ENCODE measurements at regions not wholly inside any gene's neighbourhood (a gene's known extent, or its start where the extent isn't known, plus 50 kb on each side); places are given as distances from the start of the nearest gene placed in this dataset.
A peak's percentile ranks its signal among the peaks of the same experiment; 100 is the strongest.
"Not testable (repeated sequence)": the region's sequence is repeated elsewhere in the genome, so short reads cannot be mapped to it uniquely, and the experiment has no call there.

DNA sequence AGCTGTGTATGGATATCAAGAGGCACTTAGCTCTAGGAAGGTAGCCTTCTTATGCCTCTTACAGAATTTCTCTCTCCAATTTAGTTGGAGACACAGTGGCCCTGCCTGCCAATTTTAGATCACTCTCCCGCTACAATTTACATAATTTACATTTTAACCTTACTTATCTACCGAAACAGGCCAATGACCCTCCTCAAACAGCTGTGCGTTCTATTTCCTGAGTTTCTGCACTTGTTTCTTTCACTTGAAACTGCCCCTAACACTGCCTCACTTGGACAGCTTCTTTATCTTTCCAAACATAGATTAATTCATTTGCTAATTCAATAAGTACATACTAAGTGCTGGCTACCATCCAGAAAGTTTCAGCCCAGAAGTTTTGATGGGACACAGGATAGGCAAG, 52.9 kb upstream of the HDDC2 start:
- no peak for DNase-seq (ENCODE audit: low spot score)

DNA sequence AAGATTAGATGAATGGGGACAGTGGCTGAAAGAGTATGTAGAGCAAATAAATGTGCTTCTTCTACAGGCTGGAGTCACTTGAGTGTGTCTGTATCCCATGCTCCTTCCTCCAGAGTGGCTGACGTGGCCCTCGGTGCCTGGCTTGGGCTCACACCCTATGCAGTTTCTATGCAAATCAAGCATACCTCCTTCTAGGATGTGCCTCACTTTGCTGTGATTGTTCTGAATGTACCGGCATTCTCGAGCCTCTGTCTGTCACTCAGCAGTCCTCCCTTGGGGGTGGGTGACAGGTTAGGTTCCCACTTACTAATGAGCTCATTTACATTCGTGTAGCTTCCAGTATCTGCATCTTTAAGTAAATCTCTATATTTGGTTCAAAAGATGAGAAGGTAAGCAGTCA, 55.1 kb upstream of the HDDC2 start:
- DNase-seq (ENCODE audit: low spot score) = no peak

DNA sequence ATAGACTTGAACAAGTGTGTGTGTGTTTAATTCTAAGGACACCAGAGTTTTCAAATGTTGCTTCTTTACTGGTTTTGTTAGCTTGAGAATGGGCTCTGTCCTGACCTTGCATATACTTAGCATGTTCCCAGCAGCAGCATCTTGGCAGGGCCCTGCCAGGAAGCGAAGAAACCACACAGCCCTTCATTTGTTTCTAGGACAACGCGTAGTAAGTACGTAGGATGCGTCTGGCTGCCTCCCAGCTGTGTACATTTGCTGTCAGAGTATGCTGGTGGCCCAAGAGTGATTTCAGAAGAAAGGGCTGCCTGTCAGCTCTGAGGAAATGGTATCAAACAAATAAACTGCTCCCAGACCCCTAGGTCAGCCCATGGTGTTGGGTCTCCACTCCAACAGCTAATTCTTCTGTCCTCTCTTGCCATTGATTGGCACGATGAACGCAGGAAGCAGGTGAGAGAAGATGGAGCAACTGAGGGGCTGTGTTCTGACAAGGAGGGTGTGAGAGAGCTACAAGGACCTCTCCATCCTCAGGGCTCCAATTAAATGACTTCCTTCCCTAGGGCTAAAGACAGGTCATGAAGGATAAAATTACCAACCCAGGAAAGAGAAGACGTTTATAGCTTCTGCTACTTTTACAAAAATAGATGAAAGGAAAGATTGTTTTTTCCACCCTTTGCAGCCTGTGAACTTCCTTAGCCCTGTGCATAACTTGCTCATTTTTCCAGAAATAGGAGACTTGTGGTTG, 55.9 kb upstream of the HDDC2 start:
- no peak for DNase-seq (ENCODE audit: low spot score)

DNA sequence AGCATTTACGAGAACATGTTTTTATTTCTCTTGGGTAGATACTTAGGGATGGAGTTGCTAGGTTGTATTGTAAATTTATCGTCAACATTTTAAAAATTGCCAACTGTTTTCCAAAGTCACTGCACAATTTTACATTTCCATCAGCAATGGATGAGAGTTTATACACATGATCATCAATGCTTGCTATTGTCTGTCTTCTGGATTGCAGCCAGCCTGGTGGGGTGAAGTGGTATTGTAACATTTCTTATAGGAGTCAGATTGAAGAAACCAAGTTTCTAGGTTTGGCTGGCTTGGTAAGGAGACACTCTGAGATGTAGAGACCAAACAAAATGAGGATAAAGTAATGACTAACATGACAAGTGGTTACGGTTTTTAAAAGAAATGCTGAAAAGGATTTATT, 57.1 kb upstream of the HDDC2 start:
- DNase-seq (ENCODE audit: low spot score) = no peak

DNA sequence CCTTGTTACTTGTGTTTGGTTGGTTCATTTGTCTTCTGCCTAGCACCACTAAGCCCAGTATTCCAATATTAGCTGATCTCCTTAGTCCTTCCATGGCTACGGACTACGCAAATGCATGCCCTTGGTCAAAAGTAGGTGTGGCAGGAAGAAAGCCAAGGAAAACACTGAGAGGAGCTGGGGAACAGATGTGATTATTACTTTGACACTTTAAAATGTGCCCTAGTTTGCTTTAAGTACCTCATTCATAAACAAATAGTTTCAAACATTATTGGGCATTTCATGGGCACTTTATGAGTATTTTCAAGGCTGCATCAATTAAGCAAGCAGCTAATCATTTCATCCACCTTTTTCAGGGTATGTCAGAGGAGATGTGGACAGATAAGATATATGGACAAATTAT, 60.1 kb upstream of the HDDC2 start:
- no peak for DNase-seq (ENCODE audit: low spot score)

DNA sequence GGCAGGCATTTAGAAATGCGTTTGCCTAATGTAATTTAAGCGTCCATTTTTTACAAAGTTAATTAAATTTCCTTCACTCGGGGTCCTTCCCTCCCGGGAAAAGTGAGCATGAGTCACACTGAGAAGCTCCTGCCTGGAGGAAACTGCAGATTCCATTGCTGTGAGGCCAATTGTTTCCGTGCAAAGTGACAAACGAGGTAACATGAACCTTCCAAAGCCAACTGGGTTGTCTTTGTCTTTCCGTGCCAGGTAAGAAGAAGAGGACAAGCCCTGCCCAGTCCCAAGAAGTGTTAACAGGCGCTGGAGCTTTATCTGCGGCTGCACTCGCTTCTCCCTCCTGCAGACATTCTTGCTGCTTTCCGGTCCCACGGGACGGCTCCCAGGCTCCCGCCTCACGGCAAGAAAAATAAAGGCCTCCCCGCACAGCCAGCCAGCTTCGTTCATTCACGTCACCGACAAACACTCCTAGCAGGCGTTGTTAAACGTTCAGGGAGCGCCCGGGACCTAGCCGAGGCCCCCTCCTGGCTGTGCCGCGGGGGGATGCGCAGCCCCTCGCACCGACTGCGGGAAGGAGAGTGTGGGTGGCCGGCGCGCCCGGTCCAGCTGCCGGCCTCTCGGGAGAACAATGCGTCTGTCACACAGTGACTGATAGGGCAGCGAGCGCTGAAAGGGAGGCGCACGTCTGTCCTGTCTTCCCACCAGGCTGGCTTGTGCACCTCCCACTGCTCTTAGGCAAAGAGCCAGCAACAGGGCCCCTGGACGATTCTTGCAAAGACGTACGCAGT, 61.5 kb upstream of the HDDC2 start:
- DNase-seq (ENCODE audit: low spot score) = peak; percentile 36

DNA sequence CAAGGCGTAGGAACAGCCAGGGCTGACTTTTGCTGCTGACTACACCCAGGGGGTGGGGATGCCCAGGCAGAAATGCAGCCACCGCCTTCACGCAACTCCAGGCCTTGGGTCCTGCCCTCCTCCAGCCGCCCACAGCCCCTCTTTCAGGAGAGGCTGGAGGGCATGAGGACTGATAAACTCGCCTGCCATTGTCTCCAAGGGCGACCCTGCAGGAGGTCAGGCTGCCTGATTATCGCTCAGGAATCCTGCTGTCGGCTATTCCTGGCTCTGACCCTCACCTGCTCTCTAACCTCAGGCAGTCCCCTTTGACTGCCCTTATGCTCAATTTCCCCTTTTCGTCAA, 62.0 kb upstream of the HDDC2 start:
- DNase-seq (ENCODE audit: low spot score) = no peak

DNA sequence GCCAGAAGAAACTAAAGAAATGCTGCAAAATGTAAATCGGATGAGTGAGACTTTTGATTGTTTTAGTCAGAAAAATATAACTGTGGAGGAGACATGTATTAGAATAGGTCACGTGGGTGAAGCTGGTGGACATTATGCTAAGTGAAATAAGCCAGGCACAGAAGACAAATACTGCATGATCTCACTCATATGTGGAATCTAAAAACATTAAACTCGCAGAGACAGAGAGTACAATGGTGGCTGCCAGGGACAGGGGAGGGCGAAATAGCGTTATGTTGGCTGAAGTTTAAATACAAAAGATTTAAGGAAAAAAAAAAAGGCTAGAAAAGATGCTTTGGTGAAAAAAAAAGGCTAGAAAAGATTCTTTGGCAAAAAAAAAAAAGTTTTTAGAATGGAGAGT, 63.5 kb upstream of the HDDC2 start:
- DNase-seq (ENCODE audit: low spot score) = no peak

DNA sequence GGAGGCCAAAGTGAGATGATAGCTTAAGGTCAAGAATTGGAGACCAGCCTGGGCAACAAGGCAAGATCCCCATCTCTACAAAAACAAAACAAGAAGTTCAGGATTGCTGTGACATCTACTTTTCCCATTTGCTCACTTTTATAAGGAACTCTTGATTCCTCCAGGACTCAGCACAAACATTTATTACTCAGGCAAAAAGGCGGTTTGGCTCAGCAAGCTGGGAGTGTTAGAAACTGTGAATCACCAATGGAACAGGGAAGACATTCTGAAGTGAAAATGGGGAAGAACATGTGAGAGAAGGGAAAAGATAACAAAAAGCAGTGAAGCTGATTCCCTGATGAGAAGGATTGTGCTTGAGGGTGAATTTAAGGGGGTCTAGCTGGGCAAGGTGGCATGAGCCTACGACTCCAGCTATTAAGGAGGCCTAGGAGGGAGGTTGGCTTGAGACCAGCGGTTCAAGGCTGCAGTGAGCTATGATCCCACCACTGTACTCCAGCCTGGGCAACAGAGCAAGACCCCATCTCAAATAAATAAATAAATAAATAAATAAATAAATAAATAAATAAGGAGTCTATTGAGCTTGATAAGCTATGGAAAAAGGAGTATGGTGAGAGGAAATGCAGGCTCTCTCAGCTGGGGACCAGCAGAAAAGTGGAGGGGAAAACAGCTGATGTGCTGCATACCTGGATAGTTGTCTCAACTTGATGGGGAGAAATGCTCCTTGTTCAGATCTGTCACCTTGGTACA, 65.4 kb upstream of the HDDC2 start:
- no peak for DNase-seq (ENCODE audit: low spot score)

DNA sequence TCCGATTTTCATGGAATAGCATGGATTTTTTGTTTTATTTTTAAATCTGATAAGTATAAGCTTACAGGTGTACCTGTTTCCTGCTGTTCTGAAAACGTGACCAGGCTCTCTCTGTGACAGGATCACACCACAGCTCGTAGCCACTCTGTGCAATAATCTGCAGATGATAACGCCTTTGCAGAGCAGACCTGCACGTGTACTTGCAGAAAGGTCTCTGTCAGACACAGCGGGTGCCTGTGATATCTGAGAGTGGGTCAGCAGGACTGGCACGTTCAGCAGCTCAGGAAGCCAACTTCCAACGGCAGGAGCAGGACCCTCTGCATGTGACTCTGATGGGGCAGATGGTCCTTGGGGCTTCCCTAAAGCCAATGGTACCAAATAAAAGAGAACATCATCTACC, 68.6 kb upstream of the HDDC2 start:
- no peak for DNase-seq (ENCODE audit: low spot score)

DNA sequence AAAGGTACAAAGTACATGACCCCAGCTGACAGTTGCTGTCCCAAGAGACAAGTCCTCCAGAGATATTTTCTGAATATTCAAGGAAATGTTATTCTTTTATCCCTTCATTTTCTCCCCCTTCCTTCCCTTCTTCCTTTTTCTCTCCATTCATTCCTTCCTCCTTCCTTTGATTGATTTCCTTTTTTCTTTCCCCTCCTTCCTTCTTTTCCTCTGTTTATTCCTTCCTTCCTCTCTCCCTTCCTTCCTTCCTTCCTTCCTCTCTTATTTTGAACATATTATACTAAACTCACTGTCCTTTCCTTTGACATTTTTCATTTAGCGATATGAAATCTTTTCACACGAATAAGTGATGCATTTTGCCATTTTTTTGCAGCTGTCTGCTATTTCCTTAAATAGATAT, 73.2 kb upstream of the HDDC2 start:
- no peak for DNase-seq (ENCODE audit: low spot score)

DNA sequence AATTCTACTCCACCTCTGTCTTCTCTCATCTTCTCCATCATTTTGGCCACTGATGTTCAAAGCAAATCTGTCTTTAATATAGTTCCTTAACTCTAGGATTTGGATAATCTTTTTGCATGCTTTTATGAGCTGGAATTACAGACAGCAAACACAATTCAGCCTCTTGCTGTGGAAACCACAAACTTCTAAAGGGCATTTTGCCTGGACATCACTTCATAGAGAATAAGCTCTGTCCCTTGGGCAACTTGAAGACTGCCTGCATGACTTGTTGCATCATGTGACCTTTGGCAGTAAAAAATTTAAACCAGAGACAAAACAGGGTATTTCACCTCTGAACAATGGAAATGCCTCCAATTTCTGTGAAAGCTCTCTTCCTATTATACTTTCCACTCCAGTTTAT, 74.1 kb upstream of the HDDC2 start:
- no peak for DNase-seq (ENCODE audit: low spot score)

DNA sequence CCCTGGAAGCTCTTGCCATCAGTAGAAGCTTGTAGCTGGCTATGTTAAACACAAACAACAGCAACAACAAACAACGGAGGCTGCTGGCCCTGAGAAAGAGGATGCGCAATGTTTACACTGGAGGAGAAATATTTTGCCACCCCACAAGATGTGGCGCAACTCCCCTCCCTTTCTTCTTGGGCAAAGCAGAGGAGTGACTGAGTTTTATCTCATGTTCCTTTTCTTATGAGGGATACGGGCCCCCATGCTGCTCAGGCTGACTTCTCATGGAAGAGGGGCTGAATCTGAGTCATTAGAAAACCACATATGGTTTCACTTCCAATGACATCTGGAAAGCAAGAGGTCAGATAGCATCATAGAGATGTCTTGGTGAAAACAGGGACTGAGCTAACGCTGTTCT, 75.9 kb upstream of the HDDC2 start:
- no peak for DNase-seq (ENCODE audit: low spot score)

DNA sequence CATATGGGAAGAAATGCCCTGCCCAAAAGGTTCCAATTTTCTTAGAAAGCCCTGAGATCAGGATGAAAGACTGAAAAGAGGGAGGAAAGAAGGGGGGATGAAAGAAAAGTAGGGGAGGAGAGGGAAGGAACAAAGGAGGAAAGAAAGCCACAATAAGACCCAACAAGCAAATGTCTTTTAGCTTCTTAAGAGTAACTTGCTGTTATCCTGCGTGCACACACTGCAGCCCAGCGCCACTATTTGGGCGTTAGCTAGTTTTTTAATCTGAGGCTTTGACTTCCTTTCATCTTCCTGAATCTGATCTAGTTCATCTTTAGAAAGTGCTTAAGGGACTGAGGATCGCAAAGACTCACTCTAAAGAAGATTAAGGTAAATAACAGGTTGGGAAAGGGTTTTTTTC, 77.4 kb upstream of the HDDC2 start:
- DNase-seq (ENCODE audit: low spot score) = no peak

DNA sequence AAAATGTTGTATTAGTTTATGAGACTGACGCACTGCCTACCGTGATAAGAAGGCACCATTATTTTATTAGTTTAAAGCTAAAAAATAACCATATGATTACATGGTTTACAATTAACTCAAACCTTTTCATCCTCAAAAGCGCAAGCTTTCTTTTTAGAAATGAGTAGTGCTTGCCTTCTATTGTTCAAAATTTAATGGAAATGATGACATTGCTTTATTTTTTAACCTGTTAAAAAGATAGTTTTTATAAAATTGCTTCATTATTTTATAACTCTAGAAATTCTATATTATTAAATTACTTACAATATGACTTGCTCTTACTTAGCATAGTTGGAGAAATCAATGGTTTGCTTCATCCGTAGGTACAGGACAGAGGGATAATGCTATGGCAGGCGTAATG, 78.7 kb upstream of the HDDC2 start:
- no peak for DNase-seq (ENCODE audit: low spot score)

DNA sequence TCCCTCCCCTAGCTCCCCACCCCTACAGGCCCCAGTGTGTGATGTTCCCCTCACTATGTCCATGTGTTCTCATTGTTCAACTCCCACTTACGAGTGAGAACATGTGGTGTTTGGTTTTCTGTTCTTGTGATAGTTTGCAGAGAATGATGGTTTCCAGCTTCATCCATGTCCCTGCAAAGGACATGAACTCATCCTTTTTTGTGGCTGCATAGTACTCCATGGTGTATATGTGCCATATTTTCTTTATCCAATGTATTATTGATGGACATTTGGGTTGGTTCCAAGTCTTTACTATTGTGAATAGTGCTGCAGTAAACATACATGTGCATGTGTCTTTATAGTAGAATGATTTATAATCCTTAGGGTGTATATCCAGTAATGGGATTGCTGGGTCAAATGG, 84.6 kb upstream of the HDDC2 start:
- DNase-seq (ENCODE audit: low spot score) = not testable (repeated sequence)

DNA sequence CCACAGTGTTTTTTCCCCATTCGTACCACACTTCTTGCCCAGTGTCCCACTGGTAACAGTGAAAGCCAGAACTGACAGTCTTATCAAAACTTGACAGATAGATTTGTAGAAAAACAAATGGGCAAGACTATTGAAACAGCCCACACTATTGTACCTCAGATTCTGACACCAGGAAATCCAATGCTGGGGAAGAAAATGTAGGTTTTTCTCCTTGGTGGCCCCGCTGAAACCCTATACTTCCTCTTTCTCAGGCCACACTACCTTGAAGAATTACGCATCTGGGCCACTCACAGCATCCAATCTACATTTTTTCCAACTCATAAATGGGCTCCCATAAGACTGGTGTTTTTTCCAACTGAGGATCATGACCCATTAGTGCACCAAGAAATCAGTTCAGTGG, 90.9 kb upstream of the HDDC2 start:
- DNase-seq (ENCODE audit: low spot score) = no peak

DNA sequence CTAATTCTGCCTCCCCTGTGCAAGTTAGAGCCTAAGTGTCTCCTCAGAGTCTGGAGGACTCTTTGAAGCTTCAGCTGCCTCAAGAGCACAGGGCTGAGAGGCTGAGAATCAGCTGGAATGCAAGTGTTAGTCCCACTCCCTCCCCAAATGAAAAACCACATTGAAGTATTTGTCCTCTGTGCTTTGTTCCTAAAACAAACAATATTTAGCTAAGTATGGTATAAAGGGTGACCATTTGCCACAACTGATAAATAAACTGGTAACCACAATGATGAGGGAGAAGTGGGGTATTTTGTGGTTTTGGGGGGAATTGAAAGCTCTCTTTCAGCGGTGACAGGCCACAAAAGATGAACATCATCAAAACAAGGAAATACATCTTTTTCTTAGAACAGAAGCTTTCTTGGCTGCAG, 91.7 kb upstream of the HDDC2 start:
- DNase-seq (ENCODE audit: low spot score) = peak; percentile 44

DNA sequence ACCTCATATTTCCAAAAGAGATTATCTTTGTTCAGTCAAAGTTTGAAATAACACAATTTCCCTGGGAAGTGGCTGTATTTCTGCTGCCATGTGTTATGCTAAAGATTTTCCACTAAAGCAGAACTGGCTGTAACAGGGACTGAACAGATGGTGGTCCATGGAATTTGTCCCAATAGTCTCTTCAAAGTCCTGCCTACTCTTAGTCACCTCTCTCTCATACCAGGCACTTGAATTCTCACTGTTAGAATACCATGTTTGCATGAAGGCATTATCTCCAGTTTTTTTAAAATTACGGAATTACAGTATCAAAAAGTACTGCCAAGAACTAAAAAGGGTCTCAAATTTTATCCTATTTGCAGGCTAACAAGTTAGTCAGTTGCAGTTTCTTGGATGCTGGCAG, 105.0 kb upstream of the HDDC2 start:
- DNase-seq (ENCODE audit: low spot score) = no peak

DNA sequence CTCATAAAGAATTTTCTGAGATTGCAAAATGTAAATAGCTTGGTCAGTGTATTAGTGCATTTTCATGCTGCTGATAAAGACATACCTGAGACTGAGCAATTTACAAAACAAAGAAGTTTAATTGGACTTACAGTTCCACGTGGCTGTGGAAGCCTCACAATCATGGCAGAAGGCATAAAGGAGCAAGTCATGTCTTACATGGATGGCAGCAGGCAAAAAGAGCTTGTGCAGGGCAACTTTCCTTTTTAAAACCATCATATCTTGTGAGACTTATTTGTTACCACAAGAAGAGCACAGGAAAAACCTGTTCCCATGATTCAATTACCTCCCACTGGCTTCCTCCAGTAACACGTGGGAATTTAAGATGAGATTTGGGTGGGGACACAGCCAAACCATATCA, 112.7 kb upstream of the HDDC2 start:
- no peak for DNase-seq (ENCODE audit: low spot score)

DNA sequence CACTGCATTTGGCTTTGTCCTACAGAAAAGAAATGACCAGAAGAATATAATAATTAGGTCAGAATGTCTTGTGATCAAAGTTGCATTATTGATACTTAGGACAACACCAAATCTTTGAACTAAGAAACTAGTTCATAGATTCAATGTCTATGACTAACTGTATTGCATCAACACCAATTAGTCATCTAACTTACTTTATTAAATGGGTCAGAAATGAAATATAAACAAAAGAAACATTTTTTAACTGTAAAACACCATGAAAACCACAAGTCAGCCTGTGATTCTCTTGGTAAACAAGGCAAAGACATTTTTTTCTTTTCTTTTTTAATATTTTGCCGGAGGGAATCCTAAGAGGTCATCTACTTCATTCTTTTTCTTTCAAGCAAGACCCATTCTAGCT, 114.1 kb upstream of the HDDC2 start:
- DNase-seq (ENCODE audit: low spot score) = no peak

DNA sequence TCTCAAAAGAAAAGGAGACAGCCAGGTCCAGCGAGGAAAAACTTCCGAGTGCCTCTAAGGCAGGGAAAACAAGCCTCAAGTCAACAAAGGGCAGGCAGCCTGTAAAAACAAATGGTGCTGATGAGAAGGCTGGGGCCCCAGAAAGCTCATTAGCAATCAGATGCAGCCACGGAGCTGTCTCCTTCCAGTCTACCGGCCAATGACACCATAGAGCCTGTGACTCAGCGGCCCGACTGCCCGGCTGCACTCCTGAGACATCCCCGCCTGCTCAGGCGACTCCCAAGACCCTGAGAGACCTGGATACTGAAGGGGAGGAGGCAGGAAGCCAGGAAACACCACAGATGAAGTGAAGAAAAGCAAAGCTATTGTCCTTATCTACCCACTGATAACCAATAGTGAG, 120.1 kb upstream of the HDDC2 start:
- no peak for DNase-seq (ENCODE audit: low spot score)

DNA sequence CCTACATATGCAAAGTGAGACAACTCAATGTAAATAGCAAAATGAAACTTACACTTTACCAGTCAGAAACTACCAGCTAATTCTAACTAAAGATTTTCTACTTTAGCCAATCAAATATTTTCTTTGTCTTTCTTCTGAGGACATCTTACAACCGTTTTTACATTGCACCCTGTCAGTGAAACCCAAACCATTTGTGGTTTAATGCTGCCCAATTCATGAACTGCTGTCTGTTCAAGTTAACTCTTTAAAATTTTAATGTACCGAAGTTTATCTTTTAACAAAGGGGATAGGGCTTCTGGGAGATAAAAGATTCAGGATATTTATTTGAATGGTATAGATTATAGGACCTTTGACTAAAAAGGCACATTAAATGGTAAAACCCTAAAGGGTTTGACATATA, 121.3 kb upstream of the HDDC2 start:
- no peak for DNase-seq (ENCODE audit: low spot score)
